HEK293 (cell line): ENCODE measurements at regions not wholly inside any gene's neighbourhood (a gene's known extent, or its start where the extent isn't known, plus 50 kb on each side); places are given as distances from the start of the nearest gene placed in this dataset.

Experiments
- CTCF ChIA-PET: fragments of 350-600 bp; formaldehyde crosslinking; extraction: SDS; loops from one replicate; lab custom pipeline; 2021; ENCODE audit warnings: antibody characterized with exemption; lab: Yijun Ruan, JAX
- POLR2A ChIA-PET: fragments of 300-600 bp; formaldehyde crosslinking; extraction: SDS; loops from one replicate; lab custom pipeline; 2020; ENCODE audit warnings: antibody characterized with exemption, inconsistent platforms; lab: Yijun Ruan, JAX
- H3K27ac ChIP-seq: fragments of 200-500 bp; sonication (Bioruptor generic); 2 replicates; pipeline ENCODE4 v1.5.1; 2014; ENCODE audit warnings: low read depth, low read length, control low read depth, inconsistent platforms; ENCODE audit errors: extremely low read depth
- H3K36me3 ChIP-seq, 2 experiments: fragments of 200-500 bp in 1 of 2; sonication (Bioruptor generic) in 1 of 2; 1 replicate in 1 of 2; 2 replicates in 1 of 2; pipeline ENCODE4 v1.5.1; 2014 to 2017; ENCODE audit warnings: inconsistent platforms in 2 of 2, low read length in 2 of 2; ENCODE audit not compliant: control insufficient read depth in 2 of 2, insufficient read depth in 1 of 2
- H3K4me1 ChIP-seq: fragments of 200-500 bp; sonication (Bioruptor generic); 2 replicates; pipeline ENCODE4 v1.5.1; 2014; ENCODE audit warnings: mild to moderate bottlenecking, low read length, inconsistent platforms; ENCODE audit not compliant: control insufficient read depth, insufficient read depth
- H3K4me3 ChIP-seq: 2 replicates; pipeline ENCODE4 v1.5.1; 2011; ENCODE audit warnings: low read depth, mild to moderate bottlenecking, control low read depth, low read length, moderate library complexity
- H3K9me3 ChIP-seq: fragments of 200-500 bp; sonication (Bioruptor generic); 2 replicates; pipeline ENCODE4 v1.5.1; 2014; ENCODE audit warnings: low read depth, low read length, inconsistent platforms; ENCODE audit not compliant: control insufficient read depth, insufficient read depth
- BCL11B ChIP-seq: fragments of 450-650 bp; formaldehyde crosslinking; IDR thresholded peaks from 2 replicates; pipeline ENCODE4 v1.5.1; 2016; ENCODE audit warnings: low read depth, missing biosample characterization, missing genetic modification characterization
- CTCF ChIP-seq: fragments of 450-650 bp; formaldehyde crosslinking; IDR thresholded peaks from 2 replicates; pipeline ENCODE4 v1.5.1; 2016; ENCODE audit warnings: missing biosample characterization, missing genetic modification characterization
- GLI2 ChIP-seq: fragments of 450-650 bp; formaldehyde crosslinking; IDR thresholded peaks from 2 replicates; pipeline ENCODE4; 2017; ENCODE audit warnings: missing biosample characterization, missing genetic modification characterization, low read depth, borderline replicate concordance
- INSM2 ChIP-seq: fragments of 450-650 bp; formaldehyde crosslinking; IDR thresholded peaks from 2 replicates; pipeline ENCODE4 v1.5.1; 2016; ENCODE audit warnings: missing biosample characterization, missing genetic modification characterization
- KLF10 ChIP-seq: fragments of 450-650 bp; IDR thresholded peaks from 2 replicates; pipeline ENCODE4 v1.5.1; 2018; ENCODE audit warnings: missing biosample characterization, mild to moderate bottlenecking, missing genetic modification characterization
- KLF7 ChIP-seq: fragments of 450-650 bp; formaldehyde crosslinking; IDR thresholded peaks from 2 replicates; pipeline ENCODE4 v1.5.1; 2016; ENCODE audit warnings: missing biosample characterization, missing genetic modification characterization, borderline replicate concordance
- PRDM1 ChIP-seq: fragments of 450-650 bp; formaldehyde crosslinking; IDR thresholded peaks from 2 replicates; pipeline ENCODE4; 2016; ENCODE audit warnings: missing biosample characterization, missing genetic modification characterization
- ZIC2 ChIP-seq: fragments of 450-650 bp; formaldehyde crosslinking; IDR thresholded peaks from 2 replicates; pipeline ENCODE4 v1.5.1; 2016; ENCODE audit warnings: missing biosample characterization, missing genetic modification characterization
- ZNF114 ChIP-seq: fragments of 450-650 bp; formaldehyde crosslinking; IDR thresholded peaks from 2 replicates; pipeline ENCODE4 v1.5.0; 2017; ENCODE audit warnings: missing biosample characterization, missing genetic modification characterization
- ZNF146 ChIP-seq: fragments of 450-650 bp; formaldehyde crosslinking; IDR thresholded peaks from 2 replicates; pipeline ENCODE4 v1.5.1; 2016; ENCODE audit warnings: missing biosample characterization, missing genetic modification characterization
- ZNF157 ChIP-seq: fragments of 450-650 bp; formaldehyde crosslinking; IDR thresholded peaks from 2 replicates; pipeline ENCODE4 v1.5.1; 2016; ENCODE audit warnings: missing biosample characterization, missing genetic modification characterization
- ZNF23 ChIP-seq: fragments of 450-650 bp; formaldehyde crosslinking; IDR thresholded peaks from 2 replicates; pipeline ENCODE4 v1.5.1; 2016; ENCODE audit warnings: missing biosample characterization, missing genetic modification characterization, borderline replicate concordance
- ZNF239 ChIP-seq: fragments of 450-650 bp; formaldehyde crosslinking; IDR thresholded peaks from 2 replicates; pipeline ENCODE4 v1.5.1; 2016; ENCODE audit warnings: missing biosample characterization, missing genetic modification characterization
- ZNF274 ChIP-seq, 2 experiments: fragments of 200-500 bp in 1 of 2; fragments of 450-650 bp in 1 of 2; sonication (Bioruptor generic) in 1 of 2; formaldehyde crosslinking in 1 of 2; IDR thresholded peaks; 2 replicates each; pipeline versions ENCODE4 v1.5.1 to v1.6.1; 2014 to 2016; ENCODE audit warnings: borderline replicate concordance in 1 of 2, inconsistent platforms in 1 of 2, low read length in 1 of 2, missing biosample characterization in 1 of 2, missing genetic modification characterization in 1 of 2
- ZNF302 ChIP-seq: fragments of 450-650 bp; formaldehyde crosslinking; IDR thresholded peaks from 2 replicates; pipeline ENCODE4 v1.5.1; 2016; ENCODE audit warnings: missing biosample characterization, missing genetic modification characterization, low read depth
- ZNF311 ChIP-seq: fragments of 450-650 bp; formaldehyde crosslinking; IDR thresholded peaks from 2 replicates; pipeline ENCODE4 v1.5.1; 2017; ENCODE audit warnings: missing biosample characterization, missing genetic modification characterization, borderline replicate concordance
- ZNF341 ChIP-seq: fragments of 450-650 bp; formaldehyde crosslinking; IDR thresholded peaks from 2 replicates; pipeline ENCODE4; 2016; ENCODE audit warnings: low read depth, missing biosample characterization, missing genetic modification characterization
- ZNF391 ChIP-seq: fragments of 450-650 bp; formaldehyde crosslinking; IDR thresholded peaks from 2 replicates; pipeline ENCODE4 v1.5.1; 2016; ENCODE audit warnings: low read depth, missing biosample characterization, missing genetic modification characterization, borderline replicate concordance
- ZNF510 ChIP-seq: fragments of 450-650 bp; formaldehyde crosslinking; IDR thresholded peaks from 2 replicates; pipeline ENCODE4 v1.5.1; 2018; ENCODE audit warnings: mild to moderate bottlenecking, missing genetic modification characterization, missing biosample characterization; ENCODE audit not compliant: insufficient replicate concordance
- ZNF521 ChIP-seq: fragments of 450-650 bp; formaldehyde crosslinking; IDR thresholded peaks from 2 replicates; pipeline ENCODE4 v1.5.1; 2017; ENCODE audit warnings: missing biosample characterization, mild to moderate bottlenecking, missing genetic modification characterization
- ZNF530 ChIP-seq: fragments of 450-650 bp; formaldehyde crosslinking; IDR thresholded peaks from 2 replicates; pipeline ENCODE4 v1.5.1; 2016; ENCODE audit warnings: low read depth, missing biosample characterization, missing genetic modification characterization
- ZNF548 ChIP-seq: fragments of 450-650 bp; formaldehyde crosslinking; IDR thresholded peaks from 2 replicates; pipeline ENCODE4 v1.5.1; 2016; ENCODE audit warnings: missing biosample characterization, missing genetic modification characterization
- ZNF580 ChIP-seq: fragments of 450-650 bp; formaldehyde crosslinking; IDR thresholded peaks from 2 replicates; pipeline ENCODE4 v1.5.1; 2016; ENCODE audit warnings: missing biosample characterization, missing genetic modification characterization
- ZNF610 ChIP-seq: fragments of 450-650 bp; formaldehyde crosslinking; IDR thresholded peaks from 2 replicates; pipeline ENCODE4 v1.5.1; 2016; ENCODE audit warnings: missing biosample characterization, missing genetic modification characterization, borderline replicate concordance
- ZNF701 ChIP-seq: fragments of 450-650 bp; formaldehyde crosslinking; IDR thresholded peaks from 2 replicates; pipeline ENCODE4 v1.5.1; 2016; ENCODE audit warnings: missing biosample characterization, missing genetic modification characterization
- ZNF76 ChIP-seq: fragments of 450-650 bp; formaldehyde crosslinking; IDR thresholded peaks from 2 replicates; pipeline ENCODE4; 2016; ENCODE audit warnings: low read depth, missing biosample characterization, missing genetic modification characterization, borderline replicate concordance
- TF ChIP-seq, protein P1 (sequence below): fragments of 450-650 bp; formaldehyde crosslinking; IDR thresholded peaks from 2 replicates; pipeline ENCODE4 v1.5.1; 2016; ENCODE audit warnings: missing biosample characterization, missing genetic modification characterization
- TF ChIP-seq, protein P2 (sequence below): fragments of 450-650 bp; formaldehyde crosslinking; IDR thresholded peaks from 2 replicates; pipeline ENCODE4 v1.5.1; 2017; ENCODE audit warnings: missing biosample characterization, missing genetic modification characterization

GRCh38 chr10:130957423-130957822 lies 354.1 kb downstream of the TCERG1L start:
- Histone ChIP-seq H3K27ac (no peak overlapping the region), H3K4me3 (no peak overlapping the region), H3K4me1 (no peaks in the 10 kb centered on the region), H3K9me3 (no peaks in the 10 kb centered on the region), H3K36me3 (no peaks in the 10 kb centered on the region)
- TF ChIP-seq KLF10: no peak
- TF ChIP-seq ZNF302 (tag by site-specific recombination): no peak
- TF ChIP-seq ZNF548 (tag by site-specific recombination): no peak
- no peak for TF ChIP-seq KLF7 (tag by site-specific recombination)
- no peak for TF ChIP-seq ZNF521
- TF ChIP-seq GLI2 (tag by site-specific recombination): no peak
- no peak for TF ChIP-seq ZNF23 (tag by site-specific recombination)
- TF ChIP-seq, protein P1, sequence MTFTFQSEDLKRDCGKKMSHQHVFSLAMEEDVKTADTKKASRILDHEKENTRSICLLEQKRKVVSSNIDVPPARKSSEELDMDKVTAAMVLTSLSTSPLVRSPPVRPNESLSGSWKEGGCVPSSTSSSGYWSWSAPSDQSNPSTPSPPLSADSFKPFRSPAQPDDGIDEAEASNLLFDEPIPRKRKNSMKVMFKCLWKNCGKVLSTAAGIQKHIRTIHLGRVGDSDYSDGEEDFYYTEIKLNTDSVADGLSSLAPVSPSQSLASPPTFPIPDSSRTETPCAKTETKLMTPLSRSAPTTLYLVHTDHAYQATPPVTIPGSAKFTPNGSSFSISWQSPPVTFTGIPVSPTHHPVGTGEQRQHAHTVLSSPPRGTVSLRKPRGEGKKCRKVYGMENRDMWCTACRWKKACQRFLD: no peak
- TF ChIP-seq CTCF (tag by site-specific recombination): no peak
- no peak for TF ChIP-seq ZNF311 (tag by site-specific recombination)
- TF ChIP-seq INSM2 (tag by site-specific recombination): no peak
- no peak for TF ChIP-seq ZNF274 (IDR thresholded peaks at IDR 0.05; ENCODE audit: low read length)
- TF ChIP-seq ZNF274 (tag by site-specific recombination; IDR thresholded peaks at IDR 0.05; ENCODE audit: borderline replicate concordance): no peak
- TF ChIP-seq PRDM1: no peak
- no peak for TF ChIP-seq ZNF391 (tag by site-specific recombination)
- no peak for TF ChIP-seq ZIC2 (tag by site-specific recombination)
- no peak for TF ChIP-seq ZNF580 (tag by site-specific recombination)
- no peak for TF ChIP-seq ZNF510 (tag by site-specific recombination)
- no peak for TF ChIP-seq ZNF76 (tag by site-specific recombination)
- no peak for TF ChIP-seq ZNF701 (tag by site-specific recombination)
- TF ChIP-seq ZNF530: no peak
- POLR2A ChIA-PET: no interaction called here
- CTCF ChIA-PET: no interaction called here

DNA sequence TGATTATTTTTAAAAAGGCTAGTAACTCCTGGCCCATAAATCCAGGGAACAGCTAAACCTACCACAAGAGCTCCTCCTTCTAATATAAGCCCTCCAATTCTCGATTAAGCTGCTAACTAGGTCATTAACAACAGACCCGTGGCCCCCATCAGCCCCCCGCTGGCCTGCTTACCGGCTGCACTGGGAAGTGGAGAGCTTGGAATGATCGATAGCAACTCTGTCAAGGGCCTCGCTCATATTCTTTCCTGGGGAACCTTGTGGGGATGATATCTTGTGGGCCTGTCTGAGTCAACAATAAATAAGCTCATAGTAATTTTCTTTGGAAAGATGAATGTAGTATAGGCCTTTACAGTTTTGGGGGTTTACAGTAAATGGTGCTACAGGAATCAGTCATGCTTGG lies 353.5 kb downstream of the TCERG1L start:
- POLR2A ChIA-PET: no interaction called here
- H3K27ac ChIP-seq: no peak overlapping the region
- no peaks in the 10 kb centered on the region for H3K9me3 ChIP-seq
- no peak overlapping the region for H3K4me3 ChIP-seq
- H3K36me3 ChIP-seq: no peaks in the 10 kb centered on the region
- no peaks in the 10 kb centered on the region for H3K4me1 ChIP-seq
- CTCF ChIA-PET: no interaction called here
- TF ChIP-seq ZNF114 (tag by site-specific recombination): no peak
- TF ChIP-seq ZNF239 (tag by site-specific recombination): no peak
- TF ChIP-seq, protein P2, sequence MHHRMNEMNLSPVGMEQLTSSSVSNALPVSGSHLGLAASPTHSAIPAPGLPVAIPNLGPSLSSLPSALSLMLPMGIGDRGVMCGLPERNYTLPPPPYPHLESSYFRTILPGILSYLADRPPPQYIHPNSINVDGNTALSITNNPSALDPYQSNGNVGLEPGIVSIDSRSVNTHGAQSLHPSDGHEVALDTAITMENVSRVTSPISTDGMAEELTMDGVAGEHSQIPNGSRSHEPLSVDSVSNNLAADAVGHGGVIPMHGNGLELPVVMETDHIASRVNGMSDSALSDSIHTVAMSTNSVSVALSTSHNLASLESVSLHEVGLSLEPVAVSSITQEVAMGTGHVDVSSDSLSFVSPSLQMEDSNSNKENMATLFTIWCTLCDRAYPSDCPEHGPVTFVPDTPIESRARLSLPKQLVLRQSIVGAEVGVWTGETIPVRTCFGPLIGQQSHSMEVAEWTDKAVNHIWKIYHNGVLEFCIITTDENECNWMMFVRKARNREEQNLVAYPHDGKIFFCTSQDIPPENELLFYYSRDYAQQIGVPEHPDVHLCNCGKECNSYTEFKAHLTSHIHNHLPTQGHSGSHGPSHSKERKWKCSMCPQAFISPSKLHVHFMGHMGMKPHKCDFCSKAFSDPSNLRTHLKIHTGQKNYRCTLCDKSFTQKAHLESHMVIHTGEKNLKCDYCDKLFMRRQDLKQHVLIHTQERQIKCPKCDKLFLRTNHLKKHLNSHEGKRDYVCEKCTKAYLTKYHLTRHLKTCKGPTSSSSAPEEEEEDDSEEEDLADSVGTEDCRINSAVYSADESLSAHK (tag by site-specific recombination): no peak
- no peak for TF ChIP-seq ZNF157 (tag by site-specific recombination)
- TF ChIP-seq INSM2 (tag by site-specific recombination): no peak
- no peak for TF ChIP-seq BCL11B (tag by site-specific recombination)
- TF ChIP-seq ZNF341 (tag by site-specific recombination): no peak
- TF ChIP-seq ZNF610 (tag by site-specific recombination): no peak
- no peak for TF ChIP-seq ZNF146 (tag by site-specific recombination)
